ENCODE measurements at regions not wholly inside any gene's neighbourhood (a gene's known extent, or its start where the extent isn't known, plus 50 kb on each side); places are given as distances from the start of the nearest gene placed in this dataset.

DNA sequence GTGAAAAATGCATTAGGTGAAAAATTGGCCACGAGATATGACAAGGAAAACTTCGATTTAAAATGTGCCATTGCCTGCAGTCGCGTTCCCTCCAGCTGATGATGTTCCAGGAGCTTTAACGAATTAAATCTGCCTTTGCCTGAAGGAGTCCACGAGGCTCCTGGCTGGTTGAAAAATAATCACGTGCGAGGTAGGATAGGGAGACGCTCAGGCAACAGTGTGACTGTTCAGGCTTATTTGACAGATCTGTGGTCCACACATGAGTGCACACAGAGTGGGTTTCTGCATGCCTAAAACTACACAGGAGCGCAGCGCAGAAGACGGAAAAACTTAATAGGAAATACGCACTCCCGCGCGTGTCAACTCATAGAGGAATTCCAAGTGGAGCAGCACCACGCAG lies 204.0 kb upstream of the PITRM1 start:
- TF ChIP-seq, protein P1, sequence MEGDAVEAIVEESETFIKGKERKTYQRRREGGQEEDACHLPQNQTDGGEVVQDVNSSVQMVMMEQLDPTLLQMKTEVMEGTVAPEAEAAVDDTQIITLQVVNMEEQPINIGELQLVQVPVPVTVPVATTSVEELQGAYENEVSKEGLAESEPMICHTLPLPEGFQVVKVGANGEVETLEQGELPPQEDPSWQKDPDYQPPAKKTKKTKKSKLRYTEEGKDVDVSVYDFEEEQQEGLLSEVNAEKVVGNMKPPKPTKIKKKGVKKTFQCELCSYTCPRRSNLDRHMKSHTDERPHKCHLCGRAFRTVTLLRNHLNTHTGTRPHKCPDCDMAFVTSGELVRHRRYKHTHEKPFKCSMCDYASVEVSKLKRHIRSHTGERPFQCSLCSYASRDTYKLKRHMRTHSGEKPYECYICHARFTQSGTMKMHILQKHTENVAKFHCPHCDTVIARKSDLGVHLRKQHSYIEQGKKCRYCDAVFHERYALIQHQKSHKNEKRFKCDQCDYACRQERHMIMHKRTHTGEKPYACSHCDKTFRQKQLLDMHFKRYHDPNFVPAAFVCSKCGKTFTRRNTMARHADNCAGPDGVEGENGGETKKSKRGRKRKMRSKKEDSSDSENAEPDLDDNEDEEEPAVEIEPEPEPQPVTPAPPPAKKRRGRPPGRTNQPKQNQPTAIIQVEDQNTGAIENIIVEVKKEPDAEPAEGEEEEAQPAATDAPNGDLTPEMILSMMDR (IDR thresholded peaks at IDR 0.05) = no peak
- no peak for TF ChIP-seq POLR2A (IDR thresholded peaks at IDR 0.05)

Measured in right lobe of liver (tissue), 4 donors.